NCI-H446 (cell line): ENCODE measurements at regions not wholly inside any gene's neighbourhood (a gene's known extent, or its start where the extent isn't known, plus 50 kb on each side); places are given as distances from the start of the nearest gene placed in this dataset.

ENCODE experiments used
- DNase-seq, 2 experiments: peaks; one replicate each; lab custom pipeline; 2025; lab: John Stamatoyannopoulos, UW

DNA sequence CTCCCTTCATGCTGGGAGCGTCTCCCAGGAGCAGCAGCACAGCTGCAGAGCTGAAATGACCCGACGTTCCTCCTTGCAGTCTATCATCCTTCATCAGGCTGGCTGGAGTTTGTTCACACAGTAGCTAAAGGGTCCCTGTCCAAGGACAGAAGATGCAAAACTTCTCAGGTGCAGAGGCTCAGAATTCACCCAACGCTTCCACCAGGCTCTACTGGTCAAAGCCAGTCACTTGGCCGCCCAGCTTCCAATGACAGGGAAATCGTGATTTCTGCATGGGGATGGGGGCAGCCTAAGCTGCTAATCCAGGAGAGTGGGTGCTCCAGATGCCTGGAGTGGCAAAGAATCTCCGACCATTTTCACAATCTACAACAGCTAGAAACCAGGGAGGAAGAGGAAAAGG, 97.0 kb upstream of the SALL3 start:
- DNase-seq, result no peak

DNA sequence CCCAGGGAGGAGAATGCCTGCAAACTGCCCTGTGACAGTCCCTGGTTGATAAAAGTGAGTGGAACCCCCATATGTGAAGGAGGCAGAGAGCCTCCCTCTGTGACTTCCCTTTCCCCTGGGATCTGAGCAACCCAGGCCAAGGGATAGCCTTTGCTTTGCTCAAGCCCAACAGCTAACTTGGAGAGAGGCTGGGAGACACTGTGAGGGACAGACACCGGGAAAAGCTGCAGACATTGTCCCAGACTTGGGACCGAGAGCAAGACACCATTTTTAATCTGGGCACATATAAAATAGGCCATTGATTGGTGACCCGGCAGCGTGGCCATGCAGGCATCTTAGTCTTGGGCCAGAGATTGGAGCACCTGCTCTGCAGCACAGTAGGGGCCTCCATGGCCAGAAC, 96.1 kb upstream of the SALL3 start:
- DNase-seq, result no peak

DNA sequence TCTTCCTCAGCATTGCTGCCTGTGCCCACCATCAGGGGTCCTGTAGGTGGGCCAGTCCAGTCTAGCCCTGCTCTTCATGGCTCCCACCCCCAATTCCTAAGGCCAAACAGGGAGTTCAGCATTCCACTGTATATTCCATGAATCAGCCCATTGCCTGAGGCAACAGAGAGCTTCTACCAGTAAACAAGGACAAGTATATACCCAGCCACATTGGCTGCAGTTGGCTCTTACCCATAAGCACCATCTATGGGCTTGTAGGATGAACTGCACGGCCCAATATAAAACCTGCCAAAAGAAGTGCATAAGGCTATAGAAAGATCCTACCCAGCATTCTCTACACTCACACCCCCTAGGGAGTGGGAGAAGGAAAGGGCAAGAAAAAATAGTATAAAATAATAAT, 95.1 kb upstream of the SALL3 start:
- no peak for DNase-seq

DNA sequence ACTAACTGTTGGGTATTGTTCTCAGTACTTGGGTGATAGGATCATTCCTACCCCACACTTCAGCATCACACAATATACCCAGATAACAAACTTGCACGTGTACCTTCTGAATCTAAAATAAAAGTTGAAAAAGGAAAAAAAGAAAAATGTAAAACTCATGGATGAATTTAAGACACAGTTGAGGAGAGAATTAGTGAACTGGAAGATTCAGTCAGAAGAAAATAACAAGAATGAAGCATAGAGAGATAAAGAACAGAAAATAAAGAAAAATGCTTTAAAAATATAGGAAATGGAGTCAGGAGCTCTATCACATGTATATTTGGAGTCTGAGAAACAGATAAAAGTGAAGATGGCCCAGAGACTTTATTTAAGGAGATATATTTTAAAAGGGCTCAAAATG, 90.4 kb upstream of the SALL3 start:
- DNase-seq, result no peak

DNA sequence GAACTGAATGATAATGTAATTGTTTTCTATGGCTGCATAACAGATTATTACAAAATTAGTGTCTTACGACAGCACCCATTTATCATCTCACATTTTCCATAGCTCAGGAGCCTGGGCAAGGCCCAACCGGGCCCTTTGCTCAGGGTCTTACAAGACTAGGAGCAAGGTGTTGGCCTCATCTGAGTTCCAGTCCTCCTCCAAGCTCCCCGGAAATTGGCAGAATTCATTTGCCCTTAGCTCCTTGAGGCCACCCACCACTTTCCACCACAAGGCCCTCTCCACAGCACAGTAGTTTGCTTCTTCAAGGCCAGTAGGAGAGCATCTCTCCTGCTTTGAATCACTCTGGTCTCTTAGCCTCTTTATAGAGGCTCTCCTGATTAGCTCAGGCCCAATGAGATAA, 89.2 kb upstream of the SALL3 start:
- DNase-seq, result no peak

DNA sequence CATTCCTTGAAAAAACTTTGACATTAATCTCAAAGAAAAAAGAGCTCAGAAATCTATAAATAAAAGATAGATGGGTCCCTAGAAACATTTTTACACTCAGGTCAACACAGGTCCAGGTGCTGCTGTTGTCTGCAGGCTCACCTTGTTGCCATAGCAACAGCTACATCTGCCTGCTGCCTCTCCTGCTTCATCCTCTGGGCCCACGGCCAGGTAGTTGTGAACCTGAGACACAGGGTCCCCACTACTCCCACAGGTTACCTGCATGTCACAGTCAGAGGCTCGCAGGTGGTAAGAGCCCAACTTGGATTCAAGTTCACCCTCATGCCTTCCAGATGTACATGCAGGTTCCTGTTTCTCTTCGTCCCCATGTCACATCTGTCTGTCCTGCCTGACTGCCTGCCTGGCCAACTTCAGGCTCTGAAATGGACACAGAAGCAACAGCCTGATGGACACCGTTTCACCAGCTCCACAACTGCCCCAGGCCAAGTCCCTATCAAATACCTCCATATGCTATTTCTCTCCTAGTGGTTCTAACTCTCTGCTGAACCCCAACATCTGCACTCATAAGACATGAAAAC, 88.3 kb upstream of the SALL3 start:
- no peak for DNase-seq

DNA sequence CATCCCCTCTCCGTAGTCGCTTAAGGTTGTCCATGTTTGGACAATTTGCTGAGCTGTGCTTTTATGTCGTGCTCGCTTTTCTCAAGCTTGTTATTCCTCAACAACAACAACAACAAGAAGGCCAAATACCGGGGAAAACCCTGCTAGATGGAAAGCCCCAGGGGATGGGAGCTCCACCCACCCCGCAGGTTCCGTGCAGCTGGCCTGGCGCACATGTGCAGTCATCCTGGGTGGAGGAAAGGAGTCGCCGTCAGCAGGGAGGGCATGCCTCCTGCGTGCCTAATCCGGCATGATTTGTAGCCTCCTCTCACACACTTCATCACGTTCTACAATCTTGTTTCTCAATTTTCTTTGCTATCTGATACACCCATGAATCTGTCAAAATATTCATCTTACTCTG, 87.4 kb upstream of the SALL3 start:
- no peak for DNase-seq

DNA sequence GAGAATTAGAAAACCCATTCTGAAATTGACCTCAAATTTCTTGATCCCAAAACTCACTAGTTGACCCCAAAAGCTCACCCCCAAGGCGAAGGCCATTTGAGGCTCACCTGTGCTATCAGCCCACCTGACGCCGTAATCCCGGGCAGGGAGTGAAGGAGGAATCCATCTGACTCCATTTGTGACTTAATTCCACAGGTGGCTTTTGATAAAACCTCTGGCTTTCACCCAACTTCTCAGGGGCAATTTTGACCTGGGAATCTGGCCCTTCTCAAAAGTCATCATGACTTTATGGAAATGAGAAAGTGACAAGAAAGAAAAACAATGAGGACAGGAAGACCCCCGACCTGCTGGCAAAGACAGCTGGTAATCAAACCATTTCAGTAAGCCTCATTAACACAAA, 86.9 kb upstream of the SALL3 start:
- DNase-seq, result no peak

DNA sequence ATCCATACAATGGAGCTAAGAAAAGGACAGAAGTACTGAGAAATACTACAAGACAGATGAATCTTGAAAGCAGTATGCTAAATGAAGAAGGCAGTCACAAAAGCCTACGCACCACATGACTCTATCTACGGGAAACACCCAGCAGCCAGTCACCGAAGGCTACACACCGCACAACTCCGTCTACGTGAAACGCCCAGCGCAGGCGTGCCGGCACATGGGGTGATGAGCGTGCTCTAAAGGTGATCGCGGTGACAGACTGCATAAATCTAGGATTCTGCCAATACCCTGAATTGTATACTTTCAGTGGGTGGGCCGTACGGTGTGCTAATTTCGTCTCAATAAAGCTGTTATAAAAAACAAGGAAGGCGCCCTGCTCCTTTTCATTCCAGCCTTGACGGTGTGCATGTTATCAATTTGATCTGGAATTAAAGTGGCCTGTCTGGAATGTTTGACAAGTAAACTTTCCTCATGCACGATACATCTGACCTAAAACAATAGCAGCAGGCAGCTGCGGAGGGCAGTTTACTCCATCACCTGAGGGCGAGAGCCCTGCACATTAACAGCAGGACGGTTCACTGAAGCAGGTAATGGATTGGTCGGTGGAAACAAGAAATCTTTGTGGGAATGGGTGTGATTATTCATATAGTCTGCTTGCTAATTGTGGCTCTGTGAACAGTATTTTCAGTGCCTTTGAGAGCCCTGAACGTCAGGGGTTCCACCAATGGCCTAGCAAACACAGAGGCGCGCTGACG, 86.2 kb upstream of the SALL3 start:
- no peak for DNase-seq

DNA sequence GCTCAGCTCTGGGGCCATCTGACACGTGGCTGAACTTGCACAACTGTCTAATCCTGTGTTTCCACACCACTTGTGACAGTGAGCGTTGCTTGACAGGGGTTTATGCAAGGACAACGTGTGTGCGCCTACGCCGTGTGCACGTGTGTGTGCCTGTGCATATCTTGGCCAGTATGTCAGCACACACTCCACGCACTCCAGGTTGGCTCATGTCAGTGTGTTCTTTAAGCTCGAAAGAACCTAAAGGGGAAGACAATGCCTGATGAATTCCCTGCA, 85.6 kb upstream of the SALL3 start:
- no peak for DNase-seq

DNA sequence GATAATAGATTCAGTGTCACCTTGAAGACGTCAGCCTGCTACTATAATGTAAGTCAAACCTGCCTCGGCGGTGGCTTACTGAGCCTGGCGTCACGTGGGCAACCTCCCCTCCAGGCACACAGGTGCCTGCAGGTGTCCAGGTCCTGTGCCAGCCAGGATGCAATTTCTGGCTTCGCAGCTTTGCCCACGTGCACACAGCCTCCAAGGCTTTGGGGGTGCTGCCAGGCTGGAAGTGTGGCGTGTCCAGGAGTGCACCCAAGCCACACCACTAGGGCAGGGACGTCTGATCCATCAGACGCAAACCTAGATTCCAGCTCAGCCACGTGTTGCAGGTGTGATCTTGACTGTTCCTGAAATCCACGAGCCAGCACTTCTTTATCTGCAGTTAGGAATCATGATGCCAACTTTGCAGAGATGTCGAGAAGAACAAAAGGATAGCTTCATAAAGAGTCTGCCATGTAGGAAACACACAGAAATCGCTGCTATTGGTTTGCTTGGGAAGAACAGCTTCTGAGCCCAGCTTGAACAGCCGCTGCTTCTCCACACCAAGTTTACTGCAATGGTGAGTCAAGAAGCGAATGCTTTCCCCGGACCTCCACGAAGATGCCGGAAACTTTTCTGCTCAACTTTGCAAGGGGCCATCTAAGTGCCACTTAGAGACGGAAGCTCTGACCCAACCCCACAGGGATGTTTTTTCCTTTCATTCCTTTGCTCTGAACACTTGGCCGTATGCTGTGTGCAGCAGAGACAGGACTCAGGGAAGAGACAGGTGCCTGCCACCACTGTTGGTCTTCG, 84.2 kb upstream of the SALL3 start:
- no peak for DNase-seq

DNA sequence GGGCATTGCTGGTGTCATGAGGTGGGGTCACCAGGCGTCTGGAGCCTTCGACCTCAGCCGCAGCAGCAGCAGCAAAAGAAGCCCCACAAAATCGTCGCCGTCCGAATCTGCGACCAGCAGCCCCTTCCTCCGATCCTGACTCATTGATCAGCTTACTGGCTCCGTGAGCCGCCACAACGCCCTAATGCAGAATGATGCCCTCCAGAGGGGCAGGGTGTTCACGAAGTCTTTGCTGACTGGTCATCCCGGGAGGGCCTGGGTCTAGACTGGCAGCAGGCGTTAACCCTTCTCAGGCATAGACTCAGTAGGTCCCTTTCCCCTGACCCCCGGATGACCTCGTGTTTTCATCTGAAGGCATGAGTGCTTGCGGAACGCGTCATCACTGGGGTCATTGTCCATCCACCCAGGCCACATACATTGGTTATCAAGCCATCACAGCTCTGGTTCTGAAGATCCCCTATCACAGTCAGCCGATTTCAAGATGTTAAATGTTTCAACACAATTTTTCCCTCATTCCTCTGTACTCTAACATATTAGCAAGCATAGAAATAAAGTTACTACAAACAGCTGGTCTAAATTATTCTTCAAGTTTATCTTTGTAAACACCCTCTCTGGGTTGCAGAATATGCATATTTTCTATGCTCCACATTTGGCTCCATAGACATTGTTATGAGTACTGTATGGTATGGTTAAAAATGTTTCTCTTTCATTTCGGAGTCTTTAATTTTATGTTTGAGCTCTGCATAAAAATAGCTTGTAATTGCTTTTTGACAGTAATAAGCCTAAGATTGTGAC, 83.3 kb upstream of the SALL3 start:
- no peak for DNase-seq

DNA sequence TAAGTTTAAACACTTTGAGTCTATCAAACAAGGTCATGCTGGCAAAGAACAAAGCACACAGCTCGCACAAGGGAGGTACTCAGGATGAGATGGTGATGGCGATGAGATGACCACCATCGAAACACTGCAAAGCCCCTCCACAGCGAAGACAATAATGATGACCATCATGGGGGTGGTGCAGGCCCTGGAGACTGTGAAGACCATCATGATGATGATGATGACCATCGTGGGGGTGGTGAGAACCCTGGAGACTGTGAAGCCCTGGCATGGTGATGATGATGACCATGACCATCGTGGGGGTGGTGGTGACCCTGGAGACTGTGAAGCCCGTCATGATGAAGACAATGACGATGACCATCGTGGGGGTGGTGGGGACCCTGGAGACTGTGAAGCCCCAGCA, 81.6 kb upstream of the SALL3 start:
- DNase-seq, result no peak

DNA sequence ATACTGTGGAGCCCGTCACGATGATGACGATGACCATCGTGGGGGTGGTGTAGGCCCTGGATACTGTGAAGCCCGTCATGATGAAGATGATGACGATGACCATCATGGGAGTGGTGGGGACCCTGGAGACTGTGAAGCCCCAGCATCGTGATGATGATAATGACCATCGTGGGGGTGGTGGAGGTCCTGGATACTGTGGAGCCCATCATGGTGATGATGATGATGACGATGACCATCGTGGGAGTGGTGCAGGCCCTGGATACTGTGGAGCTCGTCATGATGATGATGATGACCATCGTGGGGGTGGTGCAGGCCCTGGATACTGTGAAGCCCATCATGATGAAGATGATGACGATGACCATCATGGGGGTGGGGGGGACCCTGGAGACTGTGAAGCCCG, 81.0 kb upstream of the SALL3 start:
- DNase-seq, result no peak

DNA sequence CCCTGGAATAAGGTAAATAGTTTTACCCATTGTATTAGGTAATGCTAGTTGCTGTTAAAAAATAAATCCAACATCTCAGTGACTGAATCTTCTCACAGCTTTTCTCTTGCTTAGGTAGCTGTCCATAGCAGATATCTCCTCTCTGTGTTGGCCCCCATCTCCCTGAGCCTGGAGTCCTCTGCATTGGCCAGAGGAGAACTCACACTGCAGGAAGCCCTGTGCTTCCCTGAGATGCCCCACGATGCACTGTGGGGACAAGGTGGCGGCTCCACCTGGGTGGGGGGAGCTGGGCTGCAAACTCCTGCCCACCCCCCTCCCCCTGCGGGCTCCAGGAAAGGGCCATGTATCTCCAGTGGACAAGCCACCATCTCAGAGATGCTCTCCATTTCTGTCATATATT, 80.4 kb upstream of the SALL3 start:
- no peak for DNase-seq

DNA sequence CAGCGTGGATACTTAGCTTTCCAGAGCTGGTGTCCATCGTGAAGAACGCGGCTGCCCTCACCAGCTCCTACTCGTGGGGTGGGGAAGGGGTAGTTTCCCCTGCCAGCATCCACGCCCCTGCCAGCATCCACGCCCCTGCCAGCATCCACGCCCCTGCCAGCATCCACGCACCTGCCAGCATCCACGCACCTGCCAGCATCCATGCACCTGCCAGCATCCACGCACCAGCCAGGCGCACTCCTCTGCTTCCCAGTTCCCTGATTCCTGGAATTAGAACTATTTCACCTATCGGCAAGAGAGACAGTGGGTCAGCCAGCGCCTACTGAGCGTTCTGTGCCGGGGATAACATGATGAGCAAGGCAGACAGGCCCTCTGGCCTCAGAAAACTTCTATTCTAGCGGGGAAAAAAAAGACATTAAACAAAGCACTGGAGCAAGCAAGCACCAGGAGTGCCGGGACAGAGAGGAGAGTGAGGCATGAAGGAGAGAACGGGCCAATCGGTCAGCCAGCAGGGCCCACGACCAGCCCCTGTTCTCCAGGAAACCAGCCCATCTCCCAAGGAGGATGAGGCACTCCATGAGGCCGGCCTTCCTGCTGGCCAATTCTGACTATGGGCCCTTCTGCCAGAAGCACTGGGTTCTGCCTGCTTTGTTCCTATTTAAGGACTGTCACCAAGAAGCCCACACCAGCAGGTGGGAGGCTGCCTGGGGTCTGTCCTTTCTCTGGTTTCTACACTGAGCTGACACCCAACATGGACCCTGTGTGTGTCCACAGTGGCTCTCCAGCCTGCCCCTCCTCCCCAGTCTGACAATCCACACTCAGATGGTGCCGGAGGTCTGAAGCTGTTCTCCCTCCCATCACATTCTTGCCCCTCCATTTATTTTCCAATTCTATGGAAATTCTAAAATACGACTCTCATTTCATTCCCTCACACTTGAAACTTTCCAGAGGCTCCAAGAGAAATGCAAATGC, 78.4 kb upstream of the SALL3 start:
- no peak for DNase-seq

DNA sequence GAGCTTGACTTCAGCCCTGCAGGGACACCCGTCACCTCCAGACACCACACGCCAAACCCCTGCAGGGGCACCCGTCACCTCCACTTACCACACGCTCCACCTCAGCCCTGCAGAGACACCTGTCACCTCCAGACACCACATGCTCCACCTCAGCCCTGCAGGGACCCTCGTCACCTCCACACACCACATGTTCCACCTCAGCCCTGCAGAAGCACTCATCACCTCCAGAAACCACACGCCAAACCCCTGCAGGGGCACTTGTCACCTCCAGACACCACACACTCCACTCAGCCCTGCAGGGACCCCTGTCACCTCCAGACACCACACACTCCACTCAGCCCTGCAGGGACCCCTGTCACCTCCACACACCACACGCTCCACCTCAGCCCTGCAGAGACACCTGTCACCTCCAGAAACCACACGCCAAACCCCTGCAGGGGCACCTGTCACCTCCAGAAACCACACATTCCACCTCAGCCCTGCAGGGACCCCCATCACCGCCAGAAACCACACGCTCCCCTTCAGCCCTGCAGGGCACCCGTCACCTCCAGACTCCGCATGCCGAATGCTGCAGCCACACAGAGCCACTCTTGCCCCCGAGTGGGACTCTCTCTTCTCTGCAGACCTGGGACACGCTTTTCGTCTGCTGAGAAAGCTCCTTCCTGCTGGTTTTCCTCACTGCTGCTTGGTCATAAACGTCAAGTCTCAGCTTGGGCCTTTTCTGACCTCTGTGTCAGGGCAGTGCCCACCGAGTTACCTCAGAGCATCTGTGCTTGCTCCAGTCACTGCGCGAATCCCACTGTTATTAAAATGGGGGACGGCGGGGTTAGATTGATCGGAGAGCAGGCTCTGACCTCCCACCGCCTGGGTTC, 77.5 kb upstream of the SALL3 start:
- no peak for DNase-seq

DNA sequence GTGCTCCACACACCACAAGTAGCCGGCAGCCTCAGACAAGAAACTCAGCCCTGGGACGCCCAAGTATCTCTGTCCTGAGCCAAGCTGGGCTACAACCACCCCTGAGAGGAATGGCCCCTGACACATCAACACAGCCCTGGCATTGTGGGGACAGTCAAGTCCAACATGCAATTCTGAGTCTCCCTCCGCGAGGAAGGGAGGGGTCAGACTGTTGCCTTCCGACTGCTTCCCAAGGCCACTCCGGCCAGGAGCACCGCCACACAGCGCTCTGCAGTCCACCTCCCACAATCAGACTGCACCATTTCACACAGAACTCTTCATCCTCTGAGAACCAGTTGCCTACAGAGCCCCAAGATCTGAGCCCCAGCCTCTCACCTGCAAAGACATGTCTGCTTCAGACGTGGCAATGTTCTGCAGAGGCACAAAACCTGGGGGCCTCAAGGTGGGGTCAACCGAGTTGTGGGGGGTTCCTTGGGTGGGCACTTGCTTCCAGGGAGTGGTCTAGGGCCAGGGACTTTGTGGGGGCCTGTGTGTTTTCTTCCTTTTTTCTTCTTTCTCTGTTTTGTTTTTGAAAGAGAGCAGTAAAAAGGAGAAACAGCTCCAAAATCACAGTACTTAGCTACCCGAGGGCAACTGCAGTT, 76.7 kb upstream of the SALL3 start:
- no peak for DNase-seq

DNA sequence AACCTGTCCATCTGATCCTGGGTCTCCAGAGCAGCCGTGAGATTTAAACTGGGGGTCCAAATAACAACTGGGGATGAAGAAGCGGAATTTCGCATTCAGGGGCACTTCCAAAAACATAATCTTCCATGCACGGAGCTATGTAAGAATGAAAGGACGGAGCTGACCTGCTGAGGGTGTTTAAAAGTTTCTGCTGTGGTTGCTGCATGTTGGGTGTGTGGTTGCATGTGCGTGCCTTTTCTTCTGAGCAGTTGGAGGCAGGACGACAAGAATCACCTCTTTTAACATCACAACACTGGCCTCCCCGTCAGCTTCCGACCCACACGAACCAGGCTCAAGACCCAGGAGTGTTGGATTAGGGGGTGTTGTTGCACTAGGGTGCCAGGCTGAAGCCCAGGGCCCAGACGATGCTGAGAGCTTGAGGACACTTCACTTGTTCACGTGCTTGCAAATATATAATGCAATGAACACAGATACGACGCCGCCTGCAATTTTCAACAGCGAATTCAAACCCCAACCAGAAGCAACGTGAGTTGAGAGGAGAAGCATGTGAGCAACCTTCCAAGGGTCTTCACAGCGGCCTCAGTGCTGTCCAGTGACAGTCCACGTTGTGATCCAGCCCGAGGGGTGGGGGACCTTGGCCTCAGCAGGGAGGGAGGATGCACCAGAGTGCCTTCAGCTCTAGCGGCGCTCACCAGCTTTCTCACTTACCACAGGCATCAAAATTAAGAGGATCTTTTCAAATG, 76.0 kb upstream of the SALL3 start:
- DNase-seq, result no peak

DNA sequence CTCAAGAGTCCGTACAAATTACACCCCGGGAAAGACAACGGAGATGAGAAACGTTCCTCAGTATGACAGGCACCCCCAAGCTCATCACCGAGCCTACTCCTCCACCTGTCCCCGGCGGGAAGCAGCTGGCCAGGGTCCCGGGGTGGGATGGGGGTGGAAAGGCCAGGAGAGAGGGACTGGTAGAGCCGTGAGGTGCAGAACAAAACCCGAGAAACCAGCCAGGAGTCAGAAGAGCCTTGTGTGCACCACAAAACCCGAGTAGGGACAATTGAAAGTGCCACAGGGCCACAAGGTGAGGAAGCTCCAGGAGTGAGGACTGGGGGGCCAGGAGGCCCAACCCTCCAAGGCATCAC, 75.5 kb upstream of the SALL3 start:
- no peak for DNase-seq
